ENCODE measurements at regions not wholly inside any gene's neighbourhood (a gene's known extent, or its start where the extent isn't known, plus 50 kb on each side); places are given as distances from the start of the nearest gene placed in this dataset.

GRCh38 chr2:18247282-18248110, 313.0 kb downstream of the RDH14 start:
- TF ChIP-seq POLR2A (IDR thresholded peaks at IDR 0.05) = no peak
- TF ChIP-seq, protein P1, sequence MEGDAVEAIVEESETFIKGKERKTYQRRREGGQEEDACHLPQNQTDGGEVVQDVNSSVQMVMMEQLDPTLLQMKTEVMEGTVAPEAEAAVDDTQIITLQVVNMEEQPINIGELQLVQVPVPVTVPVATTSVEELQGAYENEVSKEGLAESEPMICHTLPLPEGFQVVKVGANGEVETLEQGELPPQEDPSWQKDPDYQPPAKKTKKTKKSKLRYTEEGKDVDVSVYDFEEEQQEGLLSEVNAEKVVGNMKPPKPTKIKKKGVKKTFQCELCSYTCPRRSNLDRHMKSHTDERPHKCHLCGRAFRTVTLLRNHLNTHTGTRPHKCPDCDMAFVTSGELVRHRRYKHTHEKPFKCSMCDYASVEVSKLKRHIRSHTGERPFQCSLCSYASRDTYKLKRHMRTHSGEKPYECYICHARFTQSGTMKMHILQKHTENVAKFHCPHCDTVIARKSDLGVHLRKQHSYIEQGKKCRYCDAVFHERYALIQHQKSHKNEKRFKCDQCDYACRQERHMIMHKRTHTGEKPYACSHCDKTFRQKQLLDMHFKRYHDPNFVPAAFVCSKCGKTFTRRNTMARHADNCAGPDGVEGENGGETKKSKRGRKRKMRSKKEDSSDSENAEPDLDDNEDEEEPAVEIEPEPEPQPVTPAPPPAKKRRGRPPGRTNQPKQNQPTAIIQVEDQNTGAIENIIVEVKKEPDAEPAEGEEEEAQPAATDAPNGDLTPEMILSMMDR (IDR thresholded peaks at IDR 0.05) = no peak
- H3K27ac ChIP-seq = no peak overlapping the region
- no peaks in the 10 kb centered on the region for H3K36me3 ChIP-seq (replicated peaks in 1 of 2; ENCODE audit: insufficient read depth in 1 of 2, low read depth in 2 of 2)
- intact Hi-C loops (cut with DNase I) = no loop called here
- H3K27me3 ChIP-seq = no peaks in the 10 kb centered on the region
- H3K9me3 ChIP-seq = no peaks in the 10 kb centered on the region
- no peaks in the 10 kb centered on the region for H3K4me1 ChIP-seq
- DNase-seq (no peak), ATAC-seq (no peak)
- 60 to 61% methylated on average over 7 of the region's 7 CpGs for WGBS, 2 donors
- no peak overlapping the region for H3K4me3 ChIP-seq

DNA sequence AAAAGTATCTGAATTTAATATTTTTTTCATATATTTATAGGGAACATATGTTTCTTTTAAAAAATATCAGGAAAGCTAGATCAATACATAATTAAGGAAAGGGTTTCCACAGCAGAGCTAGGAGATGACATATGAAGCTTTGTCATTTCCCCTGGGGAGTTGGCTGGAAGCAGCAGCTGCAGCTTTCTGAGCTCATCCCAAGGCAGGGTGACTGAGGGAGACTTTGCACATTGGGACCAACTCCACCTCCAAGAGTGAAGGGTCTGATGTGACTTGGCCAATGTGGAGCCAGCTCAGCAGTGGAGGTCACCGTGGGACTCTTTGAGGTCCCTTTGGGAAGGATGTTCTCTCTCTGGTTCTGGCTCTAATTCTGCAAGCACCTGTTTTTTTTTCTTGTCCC, 315.1 kb downstream of the RDH14 start:
- no peak overlapping the region for H3K27ac ChIP-seq
- no peaks in the 10 kb centered on the region for H3K36me3 ChIP-seq (replicated peaks in 1 of 2; ENCODE audit: insufficient read depth in 1 of 2, low read depth in 2 of 2)
- H3K9me3 ChIP-seq = no peaks in the 10 kb centered on the region
- WGBS, 2 donors = 81 to 86% methylated on average over 1 of the region's 1 CpG
- H3K4me1 ChIP-seq = no peaks in the 10 kb centered on the region
- no peak for TF ChIP-seq POLR2A (IDR thresholded peaks at IDR 0.05)
- TF ChIP-seq, protein P1 (IDR thresholded peaks at IDR 0.05) = no peak
- ATAC-seq (no peak), DNase-seq (no peak)
- no peaks in the 10 kb centered on the region for H3K27me3 ChIP-seq
- intact Hi-C loops (cut with DNase I) = no loop called here
- no peak overlapping the region for H3K4me3 ChIP-seq

- H3K9me3 ChIP-seq = no peaks in the 10 kb centered on the region
- no peaks in the 10 kb centered on the region for H3K27me3 ChIP-seq
- intact Hi-C loops (cut with DNase I) = no loop called here
- TF ChIP-seq, protein P1 (IDR thresholded peaks at IDR 0.05) = no peak
- TF ChIP-seq POLR2A (IDR thresholded peaks at IDR 0.05) = no peak
- H3K4me1 ChIP-seq = no peaks in the 10 kb centered on the region
- 39 to 53% methylated on average over 2 of the region's 2 CpGs for WGBS, 2 donors
- ATAC-seq = no peak
- H3K36me3 ChIP-seq (replicated peaks in 1 of 2; ENCODE audit: insufficient read depth in 1 of 2, low read depth in 2 of 2) = no peaks in the 10 kb centered on the region
- no peak overlapping the region for H3K27ac ChIP-seq
- DNase-seq = no peak
- H3K4me3 ChIP-seq = no peak overlapping the region
Measured at GRCh38 chr2:18244845-18245244, 315.6 kb downstream of the RDH14 start.

DNA sequence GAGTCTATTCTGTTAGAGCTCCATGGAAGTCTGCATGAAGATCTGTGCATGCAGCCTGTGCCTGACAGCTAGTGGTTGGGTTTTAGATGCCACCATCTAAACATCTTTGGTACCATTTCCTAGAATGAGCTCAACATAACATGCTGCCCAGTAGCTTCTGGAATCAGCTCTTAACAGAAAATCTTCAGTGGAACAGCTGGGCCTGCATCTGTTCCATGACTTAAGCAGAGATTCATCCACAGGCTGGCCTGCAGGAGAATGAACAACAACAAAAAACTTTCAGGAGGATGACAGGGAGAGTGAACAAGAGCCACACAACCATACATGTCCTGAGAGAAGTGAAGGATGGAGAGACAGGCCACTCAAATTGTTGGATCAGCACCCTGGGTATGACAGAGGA, 316.6 kb downstream of the RDH14 start:
- H3K27me3 ChIP-seq = no peaks in the 10 kb centered on the region
- no peaks in the 10 kb centered on the region for H3K36me3 ChIP-seq (replicated peaks in 1 of 2; ENCODE audit: insufficient read depth in 1 of 2, low read depth in 2 of 2)
- no peaks in the 10 kb centered on the region for H3K9me3 ChIP-seq
- H3K27ac ChIP-seq = no peak overlapping the region
- no peaks in the 10 kb centered on the region for H3K4me1 ChIP-seq
- DNase-seq = no peak
- ATAC-seq = no peak
- H3K4me3 ChIP-seq = no peak overlapping the region
- intact Hi-C loops (cut with DNase I) = no loop called here
- TF ChIP-seq, protein P1 (IDR thresholded peaks at IDR 0.05) = no peak
- TF ChIP-seq POLR2A (IDR thresholded peaks at IDR 0.05) = no peak

GRCh38 chr2:18242716-18243115, 317.7 kb downstream of the RDH14 start:
- Histone ChIP-seq H3K4me1 (no peaks in the 10 kb centered on the region), H3K36me3 (replicated peaks in 1 of 2; ENCODE audit: insufficient read depth in 1 of 2, low read depth in 2 of 2) (no peaks in the 10 kb centered on the region), H3K27ac (no peak overlapping the region), H3K9me3 (no peaks in the 10 kb centered on the region), H3K4me3 (no peak overlapping the region), H3K27me3 (no peaks in the 10 kb centered on the region)
- TF ChIP-seq, protein P1 (IDR thresholded peaks at IDR 0.05) = no peak
- ATAC-seq (no peak), DNase-seq (no peak)
- intact Hi-C loops (cut with DNase I) = no loop called here
